Suprapubic skin (tissue), 3 donors: ENCODE measurements at regions not wholly inside any gene's neighbourhood (a gene's known extent, or its start where the extent isn't known, plus 50 kb on each side); places are given as distances from the start of the nearest gene placed in this dataset.

Experiments
- POLR2A ChIP-seq, 2 donors: fragments of 450-650 bp; IDR thresholded peaks; one replicate each; pipeline ENCODE4 v1.6.1; 2017; ENCODE audit warnings: antibody characterized with exemption in 2 of 2, mild to moderate bottlenecking in 2 of 2, moderate library complexity in 2 of 2
- TF ChIP-seq, protein P1 (sequence below), 2 donors: fragments of 200-600 bp in 1 of 2; fragments of 450-650 bp in 1 of 2; sonication (generic) in 1 of 2; IDR thresholded peaks; one replicate each; pipeline ENCODE4 v1.5.1; 2016 to 2019; ENCODE audit warnings: antibody characterized with exemption in 2 of 2, mild to moderate bottlenecking in 1 of 2, moderate library complexity in 1 of 2

- TF ChIP-seq, protein P1, sequence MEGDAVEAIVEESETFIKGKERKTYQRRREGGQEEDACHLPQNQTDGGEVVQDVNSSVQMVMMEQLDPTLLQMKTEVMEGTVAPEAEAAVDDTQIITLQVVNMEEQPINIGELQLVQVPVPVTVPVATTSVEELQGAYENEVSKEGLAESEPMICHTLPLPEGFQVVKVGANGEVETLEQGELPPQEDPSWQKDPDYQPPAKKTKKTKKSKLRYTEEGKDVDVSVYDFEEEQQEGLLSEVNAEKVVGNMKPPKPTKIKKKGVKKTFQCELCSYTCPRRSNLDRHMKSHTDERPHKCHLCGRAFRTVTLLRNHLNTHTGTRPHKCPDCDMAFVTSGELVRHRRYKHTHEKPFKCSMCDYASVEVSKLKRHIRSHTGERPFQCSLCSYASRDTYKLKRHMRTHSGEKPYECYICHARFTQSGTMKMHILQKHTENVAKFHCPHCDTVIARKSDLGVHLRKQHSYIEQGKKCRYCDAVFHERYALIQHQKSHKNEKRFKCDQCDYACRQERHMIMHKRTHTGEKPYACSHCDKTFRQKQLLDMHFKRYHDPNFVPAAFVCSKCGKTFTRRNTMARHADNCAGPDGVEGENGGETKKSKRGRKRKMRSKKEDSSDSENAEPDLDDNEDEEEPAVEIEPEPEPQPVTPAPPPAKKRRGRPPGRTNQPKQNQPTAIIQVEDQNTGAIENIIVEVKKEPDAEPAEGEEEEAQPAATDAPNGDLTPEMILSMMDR (IDR thresholded peaks at IDR 0.05) = no peak
- no peak for TF ChIP-seq POLR2A (IDR thresholded peaks at IDR 0.05)
Observed at GRCh38 chr12:31859232-31859977, 99.8 kb upstream of the RESF1 start.
